ENCODE measurements at regions not wholly inside any gene's neighbourhood (a gene's known extent, or its start where the extent isn't known, plus 50 kb on each side); places are given as distances from the start of the nearest gene placed in this dataset.

DNA sequence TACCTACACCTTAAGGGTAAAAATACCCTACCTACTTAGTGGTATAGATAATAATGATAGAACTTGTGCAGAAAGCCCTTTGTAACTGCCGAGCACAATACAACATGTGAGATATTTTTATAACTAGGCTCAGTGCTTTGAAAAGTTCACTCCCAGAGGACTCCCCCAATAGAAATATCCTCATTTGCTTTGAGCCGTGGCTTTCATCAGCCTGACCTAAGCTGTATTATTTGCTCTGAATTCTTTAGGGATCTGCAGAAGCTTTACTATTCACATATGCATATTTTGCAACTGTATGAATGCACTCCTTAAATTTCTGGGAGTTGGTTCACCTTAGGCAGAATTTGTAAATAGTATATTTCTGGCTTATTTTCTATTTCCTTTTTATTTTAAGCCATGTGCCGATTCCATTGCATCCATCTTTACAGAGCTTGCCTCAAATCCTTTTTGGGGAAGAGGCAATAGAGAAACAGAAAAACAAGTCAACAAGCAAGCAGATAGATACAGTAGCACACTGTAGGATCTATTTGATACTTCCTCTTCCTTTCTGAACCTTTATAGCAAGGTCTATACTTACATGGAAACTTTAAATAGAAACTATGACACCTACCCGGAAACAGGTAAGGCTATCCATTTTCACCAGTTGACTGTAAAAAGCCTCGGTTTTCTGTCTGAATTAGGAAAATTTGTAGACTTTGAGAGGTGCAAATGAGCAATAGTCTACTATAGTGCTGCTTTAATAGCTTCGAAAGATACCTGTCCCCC, 242.5 kb upstream of the VCX3A start:
- FAIRE-seq (no peak), DNase-seq (ENCODE audit: low read depth, low spot score) (no peak)
- Histone ChIP-seq H3K27ac (ENCODE audit: control insufficient read depth, insufficient read depth, low read length) (no peak overlapping the region), H3K27me3 (ENCODE audit: control insufficient read depth, extremely low read depth, insufficient read depth, low read length) (no peaks in the 10 kb centered on the region), H3K9me3 (ENCODE audit: control insufficient read depth, low read depth, low read length) (no peaks in the 10 kb centered on the region), H3K9ac (ENCODE audit: control insufficient read depth, extremely low read depth, insufficient read depth, low read length) (no peak overlapping the region), H3K79me2 (ENCODE audit: control insufficient read depth, insufficient read depth, low read length) (no peaks in the 10 kb centered on the region), H4K20me1 (ENCODE audit: control insufficient read depth, extremely low read depth, insufficient read depth, low read length) (no peaks in the 10 kb centered on the region), H2AFZ (ENCODE audit: control insufficient read depth, low read length) (no peak overlapping the region), H3K4me2 (ENCODE audit: control insufficient read depth, extremely low read depth, insufficient read depth, low read depth, low read length) (no peak overlapping the region), H3K36me3 (ENCODE audit: control insufficient read depth in 2 of 2, extremely low read depth in 1 of 2, insufficient read depth in 2 of 2, low read length in 2 of 2) (no peaks in the 10 kb centered on the region), H3K4me1 (ENCODE audit: control insufficient read depth, extremely low read depth, insufficient read depth, low read length) (no peaks in the 10 kb centered on the region), H3K9me1 (ENCODE audit: control insufficient read depth, extremely low read depth, insufficient read depth, low read length) (no peaks in the 10 kb centered on the region), H3K4me3 (ENCODE audit: control insufficient read depth in 2 of 3, extremely low read depth in 1 of 3, insufficient read depth in 2 of 3, low read depth in 1 of 3, low read length in 3 of 3) (no peak overlapping the region)
- TF ChIP-seq, protein P1, sequence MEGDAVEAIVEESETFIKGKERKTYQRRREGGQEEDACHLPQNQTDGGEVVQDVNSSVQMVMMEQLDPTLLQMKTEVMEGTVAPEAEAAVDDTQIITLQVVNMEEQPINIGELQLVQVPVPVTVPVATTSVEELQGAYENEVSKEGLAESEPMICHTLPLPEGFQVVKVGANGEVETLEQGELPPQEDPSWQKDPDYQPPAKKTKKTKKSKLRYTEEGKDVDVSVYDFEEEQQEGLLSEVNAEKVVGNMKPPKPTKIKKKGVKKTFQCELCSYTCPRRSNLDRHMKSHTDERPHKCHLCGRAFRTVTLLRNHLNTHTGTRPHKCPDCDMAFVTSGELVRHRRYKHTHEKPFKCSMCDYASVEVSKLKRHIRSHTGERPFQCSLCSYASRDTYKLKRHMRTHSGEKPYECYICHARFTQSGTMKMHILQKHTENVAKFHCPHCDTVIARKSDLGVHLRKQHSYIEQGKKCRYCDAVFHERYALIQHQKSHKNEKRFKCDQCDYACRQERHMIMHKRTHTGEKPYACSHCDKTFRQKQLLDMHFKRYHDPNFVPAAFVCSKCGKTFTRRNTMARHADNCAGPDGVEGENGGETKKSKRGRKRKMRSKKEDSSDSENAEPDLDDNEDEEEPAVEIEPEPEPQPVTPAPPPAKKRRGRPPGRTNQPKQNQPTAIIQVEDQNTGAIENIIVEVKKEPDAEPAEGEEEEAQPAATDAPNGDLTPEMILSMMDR (optimal IDR thresholded peaks at IDR 0.05 in 1 of 3, IDR thresholded peaks at IDR 0.05 in 1 of 3, conservative IDR thresholded peaks at IDR 0.05 in 1 of 3; ENCODE audit: extremely low read depth in 1 of 3, insufficient read depth in 2 of 3, low read length in 3 of 3): no peak
- TF ChIP-seq EZH2 (IDR thresholded peaks at IDR 0.05; ENCODE audit: low read length): no peak
- dilution Hi-C loops (cut with MboI; ENCODE audit: extremely low pct_ligation_motif_present, low sequenced_read_pairs): no loop called here

GRCh38 chrX:6770936-6771335, 236.0 kb upstream of the VCX3A start:
- no peak for FAIRE-seq
- H3K4me1 ChIP-seq (ENCODE audit: control insufficient read depth, extremely low read depth, insufficient read depth, low read length): no peaks in the 10 kb centered on the region
- no peak overlapping the region for H2AFZ ChIP-seq (ENCODE audit: control insufficient read depth, low read length)
- DNase-seq (ENCODE audit: low read depth, low spot score): no peak
- TF ChIP-seq, protein P1 (optimal IDR thresholded peaks at IDR 0.05 in 1 of 3, IDR thresholded peaks at IDR 0.05 in 1 of 3, conservative IDR thresholded peaks at IDR 0.05 in 1 of 3; ENCODE audit: extremely low read depth in 1 of 3, insufficient read depth in 2 of 3, low read length in 3 of 3): no peak
- TF ChIP-seq EZH2 (IDR thresholded peaks at IDR 0.05; ENCODE audit: low read length): no peak
- H3K9ac ChIP-seq (ENCODE audit: control insufficient read depth, extremely low read depth, insufficient read depth, low read length): no peak overlapping the region
- H3K36me3 ChIP-seq (ENCODE audit: control insufficient read depth in 2 of 2, extremely low read depth in 1 of 2, insufficient read depth in 2 of 2, low read length in 2 of 2): no peaks in the 10 kb centered on the region
- dilution Hi-C loops (cut with MboI; ENCODE audit: extremely low pct_ligation_motif_present, low sequenced_read_pairs): no loop called here
- no peaks in the 10 kb centered on the region for H3K27me3 ChIP-seq (ENCODE audit: control insufficient read depth, extremely low read depth, insufficient read depth, low read length)
- no peak overlapping the region for H3K4me2 ChIP-seq (ENCODE audit: control insufficient read depth, extremely low read depth, insufficient read depth, low read depth, low read length)
- no peak overlapping the region for H3K27ac ChIP-seq (ENCODE audit: control insufficient read depth, insufficient read depth, low read length)
- no peak overlapping the region for H3K4me3 ChIP-seq (ENCODE audit: control insufficient read depth in 2 of 3, extremely low read depth in 1 of 3, insufficient read depth in 2 of 3, low read depth in 1 of 3, low read length in 3 of 3)
- H4K20me1 ChIP-seq (ENCODE audit: control insufficient read depth, extremely low read depth, insufficient read depth, low read length): no peaks in the 10 kb centered on the region
- no peaks in the 10 kb centered on the region for H3K9me3 ChIP-seq (ENCODE audit: control insufficient read depth, low read depth, low read length)
- H3K9me1 ChIP-seq (ENCODE audit: control insufficient read depth, extremely low read depth, insufficient read depth, low read length): no peaks in the 10 kb centered on the region
- no peaks in the 10 kb centered on the region for H3K79me2 ChIP-seq (ENCODE audit: control insufficient read depth, insufficient read depth, low read length)

Measured in keratinocyte (primary cell).